Cardiac fibroblast (primary cell): ENCODE measurements at regions not wholly inside any gene's neighbourhood (a gene's known extent, or its start where the extent isn't known, plus 50 kb on each side); places are given as distances from the start of the nearest gene placed in this dataset.
"Not testable (repeated sequence)": the region's sequence is repeated elsewhere in the genome, so short reads cannot be mapped to it uniquely, and the experiment has no call there.

Experiments
- DNase-seq, 2 donors: peaks; one replicate each; pipeline versions ENCODE4 v3.0.0 to v3.0.0-alpha.2; 2010; ENCODE audit warnings: low read depth in 2 of 2
- H3K4me3 ChIP-seq, 2 donors: replicated peaks in 1 of 2; 1 replicate in 1 of 2; 2 replicates in 1 of 2; pipeline ENCODE4 v1.5.1; 2011; ENCODE audit warnings: low read depth in 2 of 2, low read length in 2 of 2, mild to moderate bottlenecking in 2 of 2, moderate library complexity in 1 of 2
- CTCF ChIP-seq: IDR thresholded peaks from one replicate; pipeline ENCODE4 v1.5.1; 2011; ENCODE audit warnings: low read depth, mild to moderate bottlenecking, low read length, inconsistent platforms

GRCh38 chr3:17820704-17821103 is 78.3 kb upstream of the TBC1D5 start:
- DNase-seq = peak in 1 of 2 donors; percentile 23
- TF ChIP-seq CTCF = no peak
- H3K4me3 ChIP-seq = no peak overlapping the region

- no peak for DNase-seq
- H3K4me3 ChIP-seq = no peak overlapping the region
- no peak for TF ChIP-seq CTCF
Measured at GRCh38 chr3:17820275-17820674, 77.8 kb upstream of the TBC1D5 start.

- not testable (repeated sequence) for DNase-seq, H3K4me3 ChIP-seq
Measured at GRCh38 chr3:17817973-17818372, 75.5 kb upstream of the TBC1D5 start.

GRCh38 chr3:17817545-17817944 is 75.1 kb upstream of the TBC1D5 start:
- DNase-seq = no peak
- H3K4me3 ChIP-seq = no peak overlapping the region
- no peak for TF ChIP-seq CTCF

GRCh38 chr3:17816839-17817238 is 74.4 kb upstream of the TBC1D5 start:
- not testable (repeated sequence) for H3K4me3 ChIP-seq, DNase-seq

GRCh38 chr3:17812328-17812727 is 69.9 kb upstream of the TBC1D5 start:
- H3K4me3 ChIP-seq, DNase-seq: not testable (repeated sequence)

- no peak for TF ChIP-seq CTCF
- peak in 1 of 2 donors; percentile 37 for DNase-seq
- no peak overlapping the region for H3K4me3 ChIP-seq
Measured at GRCh38 chr3:17811646-17812045, 69.2 kb upstream of the TBC1D5 start.

GRCh38 chr3:17810759-17811158 is 68.3 kb upstream of the TBC1D5 start:
- no peak overlapping the region for H3K4me3 ChIP-seq
- peak; percentile 45 for TF ChIP-seq CTCF
- DNase-seq = peak; percentile 25 to 66

GRCh38 chr3:17808994-17809393 is 66.6 kb upstream of the TBC1D5 start:
- peak; percentile 33 to 65 for DNase-seq
- H3K4me3 ChIP-seq = no peak overlapping the region
- TF ChIP-seq CTCF = no peak
